ENCODE measurements at regions not wholly inside any gene's neighbourhood (a gene's known extent, or its start where the extent isn't known, plus 50 kb on each side); places are given as distances from the start of the nearest gene placed in this dataset.
"Not testable (repeated sequence)": the region's sequence is repeated elsewhere in the genome, so short reads cannot be mapped to it uniquely, and the experiment has no call there.

DNA sequence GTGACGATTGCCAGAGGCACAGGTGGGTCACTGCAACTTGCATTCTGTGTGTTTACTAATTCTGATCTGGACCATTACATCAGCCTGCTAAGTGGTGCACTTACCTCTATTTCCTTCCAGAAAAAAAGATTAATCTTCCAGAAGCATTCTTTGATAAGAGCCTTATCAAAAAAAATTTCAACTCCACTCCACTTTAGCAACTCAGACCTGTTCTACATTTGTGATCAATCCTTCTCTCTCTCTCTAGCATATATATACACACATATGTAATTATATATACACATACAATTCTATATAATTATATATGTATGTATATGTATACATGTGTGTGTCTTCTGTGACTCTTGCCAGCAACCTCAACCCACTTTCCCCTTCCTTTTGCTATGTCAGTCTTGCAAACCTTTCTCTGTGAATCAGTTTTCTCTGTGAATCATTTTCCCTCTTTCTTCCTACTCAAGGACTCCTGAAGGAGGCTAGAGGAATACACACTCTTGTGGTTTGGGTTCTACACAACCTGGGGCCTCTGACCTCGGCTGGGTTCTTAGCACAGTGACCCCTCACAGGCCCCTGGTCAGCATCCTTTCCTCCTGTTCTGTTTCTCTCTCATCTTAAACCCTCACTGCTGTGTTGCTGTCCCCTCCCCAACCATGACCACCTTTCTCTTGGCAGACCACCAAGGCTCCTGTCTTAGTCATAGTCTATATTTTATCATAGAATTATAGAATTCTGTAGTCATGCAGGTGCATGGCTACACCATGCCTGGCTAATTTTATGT is 130.4 kb upstream of the PELI1 start:
- no peak for FAIRE-seq
- TF ChIP-seq TAF1 (IDR thresholded peaks at IDR 0.05; ENCODE audit: low read depth, low read length) (no peak), POLR2AphosphoS5 (IDR thresholded peaks at IDR 0.05; ENCODE audit: low read depth, low read length) (no peak), POU2F2 (IDR thresholded peaks at IDR 0.05; ENCODE audit: low read depth, low read length) (no peak), SPI1 (IDR thresholded peaks at IDR 0.05; ENCODE audit: low read depth, low read length) (no peak), PAX5 (IDR thresholded peaks at IDR 0.05; ENCODE audit: insufficient read depth, low read length, severe bottlenecking) (no peak), POLR2A (IDR thresholded peaks at IDR 0.05; ENCODE audit: low read depth, low read length) (no peak)
- DNase-seq (ENCODE audit: insufficient read length, low spot score), result no peak

DNA sequence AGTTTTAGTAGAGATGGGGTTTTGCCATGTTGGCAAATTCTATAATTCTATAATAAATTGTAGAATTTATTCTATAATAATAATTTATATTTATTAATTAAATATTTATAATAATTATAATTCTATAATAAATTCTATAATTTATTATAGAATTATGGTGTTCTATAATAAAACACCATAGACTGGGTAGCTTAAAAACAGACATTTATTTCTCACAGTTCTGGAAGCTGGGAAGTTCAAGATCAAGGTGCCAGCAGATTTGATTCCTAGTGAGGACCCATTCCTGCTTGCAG is 130.9 kb upstream of the PELI1 start:
- TF ChIP-seq SPI1 (IDR thresholded peaks at IDR 0.05; ENCODE audit: low read depth, low read length), result no peak
- TF ChIP-seq POU2F2 (IDR thresholded peaks at IDR 0.05; ENCODE audit: low read depth, low read length), result no peak
- TF ChIP-seq POLR2A (IDR thresholded peaks at IDR 0.05; ENCODE audit: low read depth, low read length), result no peak
- no peak for TF ChIP-seq PAX5 (IDR thresholded peaks at IDR 0.05; ENCODE audit: insufficient read depth, low read length, severe bottlenecking)
- no peak for TF ChIP-seq POLR2AphosphoS5 (IDR thresholded peaks at IDR 0.05; ENCODE audit: low read depth, low read length)
- no peak for TF ChIP-seq TAF1 (IDR thresholded peaks at IDR 0.05; ENCODE audit: low read depth, low read length)
- FAIRE-seq, result no peak
- no peak for DNase-seq (ENCODE audit: insufficient read length, low spot score)

- TF ChIP-seq POLR2A (IDR thresholded peaks at IDR 0.05; ENCODE audit: low read depth, low read length), result no peak
- TF ChIP-seq SPI1 (IDR thresholded peaks at IDR 0.05; ENCODE audit: low read depth, low read length), result no peak
- no peak for TF ChIP-seq POU2F2 (IDR thresholded peaks at IDR 0.05; ENCODE audit: low read depth, low read length)
- no peak for TF ChIP-seq PAX5 (IDR thresholded peaks at IDR 0.05; ENCODE audit: insufficient read depth, low read length, severe bottlenecking)
- TF ChIP-seq TAF1 (IDR thresholded peaks at IDR 0.05; ENCODE audit: low read depth, low read length), result no peak
- no peak for TF ChIP-seq POLR2AphosphoS5 (IDR thresholded peaks at IDR 0.05; ENCODE audit: low read depth, low read length)
- DNase-seq (ENCODE audit: insufficient read length, low spot score) (no peak), FAIRE-seq (no peak)
Measured at GRCh38 chr2:64276417-64277095, 132.3 kb upstream of the PELI1 start.

DNA sequence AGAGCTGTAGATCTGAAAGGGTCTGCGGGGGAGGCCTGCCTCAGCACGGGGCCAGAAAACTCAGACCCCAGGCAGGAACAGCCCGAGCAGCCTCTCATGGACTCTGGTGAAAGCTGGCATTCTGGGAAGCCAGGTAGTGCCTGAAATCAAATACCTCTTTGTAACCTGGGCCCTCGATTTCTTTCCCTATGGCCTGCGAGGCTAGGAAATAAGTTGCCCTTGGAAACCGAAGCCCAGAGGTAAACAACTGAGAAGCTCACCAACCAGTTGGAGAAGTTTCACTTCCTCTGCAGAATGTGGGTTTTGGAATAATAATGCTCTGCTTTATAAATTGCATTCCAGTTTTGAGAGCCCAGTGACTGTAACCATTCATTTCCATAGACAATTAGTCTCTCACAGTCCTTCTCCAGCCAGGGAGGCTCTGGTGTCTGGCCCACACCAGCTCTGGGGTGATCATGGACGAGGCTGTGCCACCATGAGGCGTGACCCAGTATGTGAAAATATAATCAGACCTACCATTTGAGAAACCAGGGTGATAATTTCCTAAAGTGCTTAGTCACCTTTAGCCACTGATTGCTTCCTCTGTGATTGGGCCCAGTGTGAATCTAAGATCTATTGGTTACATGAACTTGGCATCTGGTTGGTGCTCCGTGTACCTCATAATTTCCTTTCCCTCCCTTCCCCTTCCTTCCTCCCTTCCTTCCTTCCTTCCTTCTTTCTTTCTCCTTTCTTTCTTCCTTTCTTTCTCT is 133.1 kb upstream of the PELI1 start:
- DNase-seq (ENCODE audit: insufficient read length, low spot score), result no peak
- FAIRE-seq, result no peak
- no peak for TF ChIP-seq POLR2AphosphoS5 (IDR thresholded peaks at IDR 0.05; ENCODE audit: low read depth, low read length)
- TF ChIP-seq SPI1 (IDR thresholded peaks at IDR 0.05; ENCODE audit: low read depth, low read length), result peak; percentile 86

DNA sequence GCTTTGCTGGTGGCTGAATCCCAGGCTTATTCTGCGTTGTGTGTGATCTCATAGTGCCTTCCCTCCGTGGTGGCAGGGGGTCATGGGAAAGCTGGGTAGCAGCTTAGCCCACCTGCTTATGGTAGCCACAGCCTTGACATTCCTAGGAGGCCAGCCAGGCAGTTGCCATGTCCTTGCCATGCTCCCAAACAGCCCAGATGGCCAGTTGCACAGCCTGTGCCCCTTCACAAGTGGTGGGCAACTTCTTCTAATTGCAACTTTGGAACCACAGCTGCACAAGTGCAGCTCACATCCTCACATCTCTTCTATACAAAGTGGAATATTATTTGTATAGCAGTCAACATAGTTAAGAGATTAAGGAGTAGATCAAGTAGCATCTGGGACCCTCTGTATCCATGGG is 136.6 kb upstream of the PELI1 start:
- not testable (repeated sequence) for DNase-seq (ENCODE audit: insufficient read length, low spot score); FAIRE-seq

DNA sequence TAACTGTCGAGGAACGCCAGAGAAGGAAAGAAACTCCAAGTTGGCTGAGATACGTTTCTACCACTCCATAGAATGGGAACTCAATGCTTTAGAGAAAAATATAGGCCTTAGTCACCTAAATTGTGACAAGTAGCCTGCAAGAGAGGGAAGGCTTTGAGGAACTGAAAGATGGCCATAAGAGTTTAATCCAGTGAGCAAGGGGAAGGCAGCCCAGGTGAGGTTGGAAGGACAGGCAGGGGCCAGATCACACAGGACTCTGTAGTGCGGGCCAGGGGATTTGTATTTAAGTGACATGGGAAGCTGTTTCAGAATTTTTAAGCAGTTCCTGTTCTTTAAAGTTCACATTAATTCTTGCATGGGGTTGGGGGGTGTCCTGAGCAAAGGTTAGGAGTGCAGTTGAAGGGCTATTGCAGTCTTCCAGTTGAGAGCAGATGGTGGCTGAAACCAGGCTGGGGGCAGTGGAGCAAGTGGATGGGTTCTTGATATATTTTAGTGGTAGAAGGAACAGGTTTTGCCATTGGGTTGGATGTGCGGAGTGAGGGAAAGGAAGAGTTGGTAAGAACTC is 138.9 kb upstream of the PELI1 start:
- TF ChIP-seq POLR2A (IDR thresholded peaks at IDR 0.05; ENCODE audit: low read depth, low read length), result no peak
- TF ChIP-seq POLR2AphosphoS5 (IDR thresholded peaks at IDR 0.05; ENCODE audit: low read depth, low read length), result no peak
- no peak for TF ChIP-seq PAX5 (IDR thresholded peaks at IDR 0.05; ENCODE audit: insufficient read depth, low read length, severe bottlenecking)
- TF ChIP-seq SPI1 (IDR thresholded peaks at IDR 0.05; ENCODE audit: low read depth, low read length), result peak; percentile 73
- no peak for TF ChIP-seq POU2F2 (IDR thresholded peaks at IDR 0.05; ENCODE audit: low read depth, low read length)
- TF ChIP-seq TAF1 (IDR thresholded peaks at IDR 0.05; ENCODE audit: low read depth, low read length), result no peak
- DNase-seq (ENCODE audit: insufficient read length, low spot score) (no peak), FAIRE-seq (no peak)

DNA sequence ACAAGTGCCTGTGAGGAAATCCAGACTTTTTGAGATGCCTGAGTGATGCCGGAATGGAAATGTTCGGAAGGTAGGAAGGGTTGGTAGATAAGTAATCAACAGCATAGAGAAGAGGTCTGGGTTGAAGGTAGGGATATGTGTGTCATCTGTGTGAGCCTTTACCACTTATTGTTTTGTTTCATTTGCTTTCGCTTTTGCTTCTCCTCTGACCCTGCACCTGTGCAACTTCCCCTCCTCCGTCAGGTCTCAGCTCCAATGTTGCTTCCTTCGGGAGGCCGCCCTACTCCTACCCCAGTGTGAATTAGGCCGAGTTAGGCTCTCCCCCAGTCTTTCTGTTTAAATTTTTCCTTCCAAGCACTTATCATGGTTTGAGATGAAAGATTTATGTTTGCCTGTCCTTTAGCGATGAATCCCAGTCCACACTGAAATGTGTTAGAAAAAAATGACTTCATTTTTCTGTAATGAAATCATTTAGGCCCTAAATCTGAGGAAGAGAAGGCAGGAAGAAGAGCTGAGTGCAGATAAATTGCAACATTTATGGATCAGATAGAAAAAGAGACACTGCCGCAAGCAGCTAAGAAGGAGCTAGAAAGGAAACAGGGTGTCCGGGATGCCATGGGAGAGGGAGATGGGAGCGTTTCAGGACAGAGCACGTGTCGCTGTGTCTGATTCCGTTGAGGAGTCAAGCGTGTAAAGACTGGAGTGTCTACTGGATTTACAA is 139.6 kb upstream of the PELI1 start:
- DNase-seq (ENCODE audit: insufficient read length, low spot score) (no peak), FAIRE-seq (peak; percentile 80)
- TF ChIP-seq POLR2A (IDR thresholded peaks at IDR 0.05; ENCODE audit: low read depth, low read length), result no peak
- TF ChIP-seq SPI1 (IDR thresholded peaks at IDR 0.05; ENCODE audit: low read depth, low read length), result peak; percentile 30; the same call in 1 of the 2 replicates

GRCh38 chr2:64284751-64285150 is 140.5 kb upstream of the PELI1 start:
- TF ChIP-seq POU2F2 (IDR thresholded peaks at IDR 0.05; ENCODE audit: low read depth, low read length), result no peak
- TF ChIP-seq TAF1 (IDR thresholded peaks at IDR 0.05; ENCODE audit: low read depth, low read length), result no peak
- TF ChIP-seq POLR2A (IDR thresholded peaks at IDR 0.05; ENCODE audit: low read depth, low read length), result no peak
- TF ChIP-seq PAX5 (IDR thresholded peaks at IDR 0.05; ENCODE audit: insufficient read depth, low read length, severe bottlenecking), result no peak
- no peak for TF ChIP-seq SPI1 (IDR thresholded peaks at IDR 0.05; ENCODE audit: low read depth, low read length)
- TF ChIP-seq POLR2AphosphoS5 (IDR thresholded peaks at IDR 0.05; ENCODE audit: low read depth, low read length), result no peak
- DNase-seq (ENCODE audit: insufficient read length, low spot score), result no peak
- FAIRE-seq, result no peak

GRCh38 chr2:64287202-64287740 is 143.1 kb upstream of the PELI1 start:
- TF ChIP-seq TAF1 (IDR thresholded peaks at IDR 0.05; ENCODE audit: low read depth, low read length) (no peak), POLR2A (IDR thresholded peaks at IDR 0.05; ENCODE audit: low read depth, low read length) (no peak), POLR2AphosphoS5 (IDR thresholded peaks at IDR 0.05; ENCODE audit: low read depth, low read length) (no peak), PAX5 (IDR thresholded peaks at IDR 0.05; ENCODE audit: insufficient read depth, low read length, severe bottlenecking) (no peak), SPI1 (IDR thresholded peaks at IDR 0.05; ENCODE audit: low read depth, low read length) (no peak), POU2F2 (IDR thresholded peaks at IDR 0.05; ENCODE audit: low read depth, low read length) (no peak)
- FAIRE-seq (no peak), DNase-seq (ENCODE audit: insufficient read length, low spot score) (no peak)
